Sigmoid colon (tissue), 3 donors: ENCODE measurements at regions not wholly inside any gene's neighbourhood (a gene's known extent, or its start where the extent isn't known, plus 50 kb on each side); places are given as distances from the start of the nearest gene placed in this dataset.

Source experiments
- CTCF ChIP-seq, 4 experiments: fragments of 450-650 bp in 3 of 4; fragments of 200-600 bp in 1 of 4; IDR thresholded peaks; one replicate each; pipeline ENCODE4 v1.5.1; 2016 to 2019; ENCODE audit warnings: antibody characterized with exemption in 4 of 4, mild to moderate bottlenecking in 3 of 4, moderate library complexity in 2 of 4
- POLR2A ChIP-seq, 2 donors: fragments of 450-650 bp; IDR thresholded peaks; one replicate each; pipeline ENCODE4 v1.6.1; 2016; ENCODE audit warnings: antibody characterized with exemption in 2 of 2, mild to moderate bottlenecking in 2 of 2, moderate library complexity in 2 of 2

GRCh38 chr4:181688432-181688831 lies 554.8 kb upstream of the TENM3 start:
- TF ChIP-seq POLR2A (IDR thresholded peaks at IDR 0.05) (no peak), CTCF (IDR thresholded peaks at IDR 0.05) (no peak)
